ENCODE measurements at regions not wholly inside any gene's neighbourhood (a gene's known extent, or its start where the extent isn't known, plus 50 kb on each side); places are given as distances from the start of the nearest gene placed in this dataset.

DNA sequence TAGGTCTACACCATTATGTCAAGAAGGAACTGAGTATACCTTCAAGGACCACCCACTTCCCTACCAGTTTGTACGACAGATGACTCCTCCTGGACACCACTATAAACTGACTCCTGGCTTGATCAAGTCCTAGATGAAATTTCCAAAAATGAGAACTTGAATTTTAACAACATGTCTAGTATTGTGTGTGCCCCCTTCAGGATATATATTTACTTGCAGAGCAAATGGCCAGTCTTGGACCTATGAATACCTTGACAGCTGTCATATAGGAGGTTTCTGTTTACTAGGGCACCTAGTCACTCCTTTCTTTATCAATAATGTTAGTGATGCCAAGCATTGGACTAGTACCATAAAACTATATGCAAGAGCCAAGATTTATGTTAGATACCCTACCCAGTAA, 94.1 kb upstream of the TMEM26 start:
- DNase-seq, result no peak

DNA sequence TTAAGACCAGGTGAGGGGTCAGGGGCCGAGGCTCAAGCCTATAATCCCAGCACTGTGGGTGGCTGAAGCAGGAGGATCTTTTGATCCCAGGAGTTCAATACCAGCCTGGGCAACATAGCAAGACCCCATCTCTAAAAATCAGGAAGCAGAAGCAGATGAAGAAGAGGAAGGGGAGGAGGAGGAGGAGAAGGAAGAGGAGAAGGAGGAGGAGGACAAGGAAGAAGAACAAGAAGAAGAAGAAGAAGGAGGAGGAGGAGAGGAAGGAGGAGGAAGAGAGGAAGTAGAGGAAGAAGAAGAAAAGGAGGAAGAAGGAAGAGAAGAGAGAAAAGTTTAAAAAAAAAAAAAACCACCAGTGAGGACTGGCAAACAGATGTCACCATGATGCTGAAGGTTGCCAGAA, 92.0 kb upstream of the TMEM26 start:
- no peak for DNase-seq

DNA sequence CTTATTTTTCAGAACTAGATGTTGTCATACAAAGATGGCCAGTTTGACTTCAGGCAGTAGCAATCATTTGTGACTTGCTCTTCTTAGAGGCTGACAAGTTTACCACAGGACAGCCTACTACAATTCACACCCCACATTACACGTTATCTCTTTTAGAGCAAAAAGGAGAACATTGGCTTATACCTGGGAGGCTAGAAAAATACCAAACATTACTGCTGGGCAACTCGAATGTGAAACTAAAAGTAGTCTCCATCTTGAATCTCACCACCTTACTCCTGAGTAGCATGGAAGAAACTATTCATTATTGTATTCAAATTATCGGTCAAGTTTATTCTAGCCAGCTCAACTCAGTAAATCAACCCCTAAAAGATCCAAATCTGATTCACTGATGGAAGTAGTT, 90.7 kb upstream of the TMEM26 start:
- no peak for DNase-seq

DNA sequence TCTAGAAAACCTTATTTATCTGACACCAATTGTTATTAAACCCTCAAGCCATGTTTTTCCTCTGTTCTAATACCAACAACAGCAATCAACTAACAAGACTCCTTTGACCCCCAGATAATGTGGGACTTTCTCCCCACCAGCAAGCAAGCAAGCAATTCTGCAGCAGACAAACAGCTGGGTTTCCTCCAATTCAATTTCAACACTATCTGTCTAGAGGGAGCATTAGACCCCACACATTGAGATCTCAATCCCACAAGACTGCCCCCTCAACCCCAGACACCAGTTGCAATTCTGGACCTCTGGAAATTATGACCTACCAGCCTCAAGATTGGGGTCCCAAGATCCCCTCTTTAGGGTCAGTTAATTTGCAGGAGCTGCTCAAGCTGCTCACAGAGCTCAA, 89.4 kb upstream of the TMEM26 start:
- no peak for DNase-seq

DNA sequence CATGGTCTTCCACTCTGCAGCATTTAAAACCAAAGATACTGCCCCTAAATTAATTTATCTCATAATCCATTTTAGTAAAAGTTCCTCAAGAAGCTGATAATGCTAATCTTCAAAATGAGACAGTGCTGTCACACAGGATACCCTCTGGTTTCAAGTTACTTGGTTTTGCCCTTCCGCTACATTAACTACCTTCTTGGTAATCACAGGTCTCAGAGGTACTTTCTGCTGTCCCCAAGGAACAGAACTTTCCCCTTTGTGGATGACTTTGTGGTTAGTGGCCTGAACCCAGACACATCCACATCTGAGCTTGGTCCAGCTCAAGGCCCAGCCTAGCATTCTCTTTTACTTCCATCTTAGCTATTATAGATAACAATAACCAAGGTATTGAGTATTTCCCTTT, 88.8 kb upstream of the TMEM26 start:
- no peak for DNase-seq

DNA sequence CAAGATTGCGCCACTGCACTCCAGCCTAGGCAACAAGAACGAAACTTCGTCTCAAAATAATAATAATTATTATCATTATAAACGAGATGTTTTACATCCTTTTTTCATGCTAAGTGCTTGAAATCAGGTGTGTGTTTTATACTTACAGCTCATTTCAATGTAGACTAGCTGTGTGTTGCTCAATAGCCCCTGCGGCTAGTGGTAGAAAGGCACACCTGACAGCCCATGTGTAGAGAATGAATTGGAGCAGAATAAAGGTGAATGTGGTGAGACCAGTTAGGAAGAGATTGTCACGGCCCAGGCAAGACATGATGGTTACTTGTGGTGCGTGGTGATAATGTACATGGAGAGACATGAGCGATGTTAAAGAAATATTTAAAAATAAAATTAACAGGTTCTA, 86.7 kb upstream of the TMEM26 start:
- DNase-seq, result no peak

DNA sequence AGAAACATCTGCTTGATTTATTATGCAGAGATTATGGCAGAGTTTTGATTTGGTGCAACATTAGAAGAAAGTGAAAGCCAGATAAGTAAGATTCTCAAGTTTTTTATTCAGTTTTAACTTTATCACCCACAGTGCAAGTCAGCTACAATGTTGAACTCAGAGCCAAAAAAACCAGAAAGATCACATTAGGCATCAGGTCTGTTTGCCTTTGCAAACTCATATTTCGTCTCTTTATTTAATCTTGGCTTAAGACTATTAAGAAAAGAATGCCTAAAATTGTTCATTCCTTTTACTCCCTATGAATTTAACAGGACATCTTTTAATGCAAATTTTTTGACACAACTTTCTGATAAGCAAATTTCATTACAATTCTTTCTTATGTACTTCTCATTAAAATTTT, 76.0 kb upstream of the TMEM26 start:
- DNase-seq, result no peak

DNA sequence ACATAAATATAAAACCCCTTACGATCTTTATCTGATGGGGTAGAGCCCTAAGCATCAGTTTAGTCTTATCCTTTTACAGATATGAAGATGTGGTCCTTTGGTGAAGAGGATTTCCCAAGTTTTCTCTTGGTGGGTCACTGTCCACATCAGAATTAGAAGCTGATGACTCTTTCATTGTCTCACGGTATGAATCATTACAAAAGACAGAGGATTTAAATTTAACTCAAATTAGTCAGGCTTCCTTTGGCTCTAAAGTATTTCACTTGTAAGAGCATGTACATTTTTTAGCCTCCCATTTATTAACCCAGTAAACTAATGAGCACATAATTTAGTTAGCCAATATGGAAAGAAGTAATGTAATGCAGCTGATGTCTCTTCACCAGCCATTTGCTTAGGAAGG, 49.9 kb upstream of the TMEM26 start:
- DNase-seq, result no peak

Data from inflammatory macrophage treated with lipopolysaccharide for 1 hour (primary cell).